DND-41 (cell line): ENCODE measurements at regions not wholly inside any gene's neighbourhood (a gene's known extent, or its start where the extent isn't known, plus 50 kb on each side); places are given as distances from the start of the nearest gene placed in this dataset.
"Not testable (repeated sequence)": the region's sequence is repeated elsewhere in the genome, so short reads cannot be mapped to it uniquely, and the experiment has no call there.

Source experiments
- ATAC-seq: fragments of 200-7000 bp; cut with Tn5 transposase; 3 replicates; pipeline ENCODE4 v1.9.1; 2021; ENCODE audit warnings: low read depth; ENCODE audit not compliant: insufficient read depth
- DNase-seq: peaks from one replicate; pipeline ENCODE4 v3.0.0-alpha.2; 2020
- H2AFZ ChIP-seq: 2 replicates; pipeline ENCODE4 v1.6.0; 2012; ENCODE audit warnings: low read depth, low read length
- H3K27ac ChIP-seq: 2 replicates; pipeline ENCODE4 v1.5.1; 2012; ENCODE audit warnings: low read length, inconsistent platforms
- H3K27me3 ChIP-seq: fragments of 200-600 bp; sonication (generic); 2 replicates; pipeline ENCODE4 v1.6.0; 2012; ENCODE audit warnings: low read length, mild to moderate bottlenecking, inconsistent platforms; ENCODE audit not compliant: insufficient read depth, poor library complexity
- H3K36me3 ChIP-seq: 2 replicates; pipeline ENCODE4 v1.5.1; 2012; ENCODE audit warnings: low read length, inconsistent platforms; ENCODE audit not compliant: insufficient read depth
- H3K4me1 ChIP-seq: 2 replicates; pipeline ENCODE4 v1.5.1; 2012; ENCODE audit warnings: mild to moderate bottlenecking, low read length; ENCODE audit not compliant: insufficient read depth
- H3K4me2 ChIP-seq: 2 replicates; pipeline ENCODE4 v1.6.0; 2012; ENCODE audit warnings: mild to moderate bottlenecking, moderate library complexity, low read length, inconsistent platforms; ENCODE audit not compliant: insufficient read depth
- H3K4me3 ChIP-seq, 2 experiments: fragments of 200-600 bp in 1 of 2; shearing (Covaris generic) in 1 of 2; 2 replicates each; pipeline ENCODE4 v1.5.1; 2012 to 2016; ENCODE audit warnings: inconsistent platforms in 2 of 2, low read length in 2 of 2, mild to moderate bottlenecking in 2 of 2, low read depth in 1 of 2, moderate library complexity in 1 of 2
- H3K79me2 ChIP-seq: 2 replicates; pipeline ENCODE4 v1.6.0; 2012; ENCODE audit warnings: low read length, inconsistent platforms; ENCODE audit not compliant: insufficient read depth
- H3K9ac ChIP-seq: 2 replicates; pipeline ENCODE4 v1.6.0; 2012; ENCODE audit warnings: low read depth, mild to moderate bottlenecking, inconsistent platforms, low read length, moderate library complexity
- H3K9me3 ChIP-seq: 2 replicates; pipeline ENCODE4 v1.5.1; 2012; ENCODE audit warnings: low read length, moderate library complexity, mild to moderate bottlenecking, inconsistent platforms; ENCODE audit not compliant: insufficient read depth, severe bottlenecking
- H4K20me1 ChIP-seq: 2 replicates; pipeline ENCODE4 v1.6.0; 2012; ENCODE audit warnings: low read length; ENCODE audit not compliant: insufficient read depth
- EZH2 ChIP-seq: IDR thresholded peaks from 3 replicates; pipeline ENCODE4 v1.6.1; 2012; ENCODE audit warnings: borderline replicate concordance, low read depth, mild to moderate bottlenecking, moderate library complexity, low read length, inconsistent platforms; ENCODE audit not compliant: severe bottlenecking
- TF ChIP-seq, protein P1 (sequence below): IDR thresholded peaks from 2 replicates; pipeline ENCODE4 v1.5.1; 2012; ENCODE audit warnings: borderline replicate concordance, low read length, moderate library complexity, mild to moderate bottlenecking; ENCODE audit not compliant: poor library complexity, severe bottlenecking; ENCODE audit errors: extremely low read depth

DNA sequence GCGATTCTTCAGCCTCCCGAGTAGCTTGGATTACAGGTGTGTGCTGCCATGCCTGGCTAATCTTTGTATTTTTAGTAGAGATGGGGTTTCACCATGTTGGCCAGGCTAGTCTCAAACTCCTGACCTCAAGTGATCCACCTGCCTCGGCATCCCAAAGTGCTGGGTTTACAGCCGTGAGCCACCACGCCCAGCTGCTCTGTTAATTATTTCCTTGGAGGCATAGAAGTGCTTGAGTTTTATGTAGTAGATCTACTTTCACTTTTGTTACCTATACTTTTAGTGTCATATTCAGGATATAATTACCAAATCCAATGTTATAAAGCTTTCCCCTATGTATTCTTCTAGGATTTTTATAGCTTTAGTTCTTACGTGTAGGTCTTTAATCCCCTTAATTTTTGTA lies 1093.0 kb downstream of the GATA3 start:
- DNase-seq (no peak), ATAC-seq (no peak)
- Histone ChIP-seq H3K9ac (no peak overlapping the region), H3K4me1 (no peaks in the 10 kb centered on the region), H2AFZ (no peak overlapping the region), H3K27ac (no peak overlapping the region), H3K4me2 (no peak overlapping the region), H3K4me3 (no peak overlapping the region), H3K36me3 (no peaks in the 10 kb centered on the region), H3K79me2 (no peaks in the 10 kb centered on the region), H4K20me1 (no peaks in the 10 kb centered on the region), H3K9me3 (peaks cover 2% of the 10 kb centered on the region), H3K27me3 (no peaks in the 10 kb centered on the region)
- TF ChIP-seq, protein P1, sequence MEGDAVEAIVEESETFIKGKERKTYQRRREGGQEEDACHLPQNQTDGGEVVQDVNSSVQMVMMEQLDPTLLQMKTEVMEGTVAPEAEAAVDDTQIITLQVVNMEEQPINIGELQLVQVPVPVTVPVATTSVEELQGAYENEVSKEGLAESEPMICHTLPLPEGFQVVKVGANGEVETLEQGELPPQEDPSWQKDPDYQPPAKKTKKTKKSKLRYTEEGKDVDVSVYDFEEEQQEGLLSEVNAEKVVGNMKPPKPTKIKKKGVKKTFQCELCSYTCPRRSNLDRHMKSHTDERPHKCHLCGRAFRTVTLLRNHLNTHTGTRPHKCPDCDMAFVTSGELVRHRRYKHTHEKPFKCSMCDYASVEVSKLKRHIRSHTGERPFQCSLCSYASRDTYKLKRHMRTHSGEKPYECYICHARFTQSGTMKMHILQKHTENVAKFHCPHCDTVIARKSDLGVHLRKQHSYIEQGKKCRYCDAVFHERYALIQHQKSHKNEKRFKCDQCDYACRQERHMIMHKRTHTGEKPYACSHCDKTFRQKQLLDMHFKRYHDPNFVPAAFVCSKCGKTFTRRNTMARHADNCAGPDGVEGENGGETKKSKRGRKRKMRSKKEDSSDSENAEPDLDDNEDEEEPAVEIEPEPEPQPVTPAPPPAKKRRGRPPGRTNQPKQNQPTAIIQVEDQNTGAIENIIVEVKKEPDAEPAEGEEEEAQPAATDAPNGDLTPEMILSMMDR = no peak
- no peak for TF ChIP-seq EZH2

- no peak overlapping the region for H2AFZ ChIP-seq
- DNase-seq (no peak), ATAC-seq (no peak)
- peaks cover 2% of the 10 kb centered on the region for H3K9me3 ChIP-seq
- TF ChIP-seq, protein P1 = no peak
- no peak for TF ChIP-seq EZH2
- no peaks in the 10 kb centered on the region for H3K27me3 ChIP-seq
- H3K36me3 ChIP-seq = no peaks in the 10 kb centered on the region
- H3K79me2 ChIP-seq = no peaks in the 10 kb centered on the region
- no peak overlapping the region for H3K9ac ChIP-seq
- no peaks in the 10 kb centered on the region for H3K4me1 ChIP-seq
- no peaks in the 10 kb centered on the region for H4K20me1 ChIP-seq
- no peak overlapping the region for H3K4me2 ChIP-seq
- no peak overlapping the region for H3K4me3 ChIP-seq
- no peak overlapping the region for H3K27ac ChIP-seq
Measured at GRCh38 chr10:9149134-9149533, 1094.6 kb downstream of the GATA3 start.

DNA sequence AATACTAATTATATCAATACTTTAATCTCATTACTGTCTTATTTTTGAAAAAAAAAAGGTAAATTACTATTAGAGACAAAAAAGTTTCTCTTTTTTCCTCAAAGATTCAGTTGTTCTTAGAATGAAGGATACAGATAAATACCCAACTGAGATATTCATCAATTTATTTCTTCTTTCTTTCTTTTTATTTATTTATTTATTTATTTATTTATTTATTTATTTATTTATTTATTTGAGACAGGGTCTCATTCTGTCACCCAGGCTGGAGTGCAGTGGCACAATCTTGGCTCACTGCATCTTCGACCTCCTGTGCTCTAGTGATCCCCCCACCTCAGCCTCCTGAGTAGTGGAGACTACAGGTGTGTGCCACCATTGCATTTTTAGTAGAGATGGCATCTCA lies 1098.6 kb downstream of the GATA3 start:
- H3K4me3 ChIP-seq, H3K4me2 ChIP-seq, DNase-seq, H3K27ac ChIP-seq, ATAC-seq, H4K20me1 ChIP-seq, H3K79me2 ChIP-seq, H3K27me3 ChIP-seq, H3K36me3 ChIP-seq, H3K9ac ChIP-seq, H2AFZ ChIP-seq, H3K9me3 ChIP-seq, H3K4me1 ChIP-seq: not testable (repeated sequence)

DNA sequence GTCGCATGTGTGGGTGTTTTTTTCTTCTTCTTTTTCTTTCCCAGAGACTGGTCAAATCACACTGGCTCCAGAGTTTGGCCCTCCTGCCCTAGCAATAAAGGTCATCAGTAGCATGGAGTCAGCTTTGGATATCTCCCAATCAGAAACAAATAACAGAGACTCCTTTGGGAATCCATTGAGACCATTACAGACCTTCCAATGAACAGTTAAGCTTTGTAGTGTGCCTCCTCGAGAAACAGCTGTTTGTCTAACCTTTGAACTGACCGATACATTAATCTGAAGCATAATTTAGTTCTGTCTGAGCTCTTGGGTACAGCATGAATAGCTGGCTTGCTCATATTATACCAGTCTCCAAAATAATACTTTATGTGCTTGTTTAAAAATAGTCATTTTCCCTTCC lies 1103.2 kb downstream of the GATA3 start:
- H3K4me2 ChIP-seq = no peak overlapping the region
- H2AFZ ChIP-seq = no peak overlapping the region
- no peaks in the 10 kb centered on the region for H4K20me1 ChIP-seq
- peaks cover under 1% of the 10 kb centered on the region; the same call in 1 of the 2 replicates for H3K4me1 ChIP-seq
- H3K9me3 ChIP-seq = peaks cover 15% of the 10 kb centered on the region
- no peaks in the 10 kb centered on the region for H3K27me3 ChIP-seq
- ATAC-seq = no peak
- no peak overlapping the region for H3K27ac ChIP-seq
- H3K36me3 ChIP-seq = no peaks in the 10 kb centered on the region
- DNase-seq = no peak
- TF ChIP-seq EZH2 = no peak
- TF ChIP-seq, protein P1 = no peak
- H3K9ac ChIP-seq = no peak overlapping the region
- H3K79me2 ChIP-seq = no peaks in the 10 kb centered on the region
- H3K4me3 ChIP-seq = no peak overlapping the region
